ENCODE measurements at regions not wholly inside any gene's neighbourhood (a gene's known extent, or its start where the extent isn't known, plus 50 kb on each side); places are given as distances from the start of the nearest gene placed in this dataset.

- H3K27ac ChIP-seq (ENCODE audit: control insufficient read depth, insufficient read depth) = no peak overlapping the region
- no peaks in the 10 kb centered on the region for H3K36me3 ChIP-seq (ENCODE audit: control insufficient read depth in 2 of 2, insufficient read depth in 2 of 2, low read length in 1 of 2)
- no peaks in the 10 kb centered on the region for H4K20me1 ChIP-seq (ENCODE audit: control insufficient read depth, insufficient read depth)
- no peak for TF ChIP-seq RBBP5 (conservative IDR thresholded peaks at IDR 0.05)
- TF ChIP-seq SIX5 (IDR thresholded peaks at IDR 0.05; ENCODE audit: low read depth, low read length, severe bottlenecking) = no peak
- no peak for TF ChIP-seq KLF5 (IDR thresholded peaks at IDR 0.05; ENCODE audit: partially characterized antibody)
- in situ Hi-C loops (cut with MboI) = no loop called here
- 25% methylated on average over 4 of the region's 4 CpGs for WGBS (ENCODE audit: insufficient coverage, insufficient replicate concordance, low lambda C conversion rate, missing lambda C conversion rate)
- no peak for DNase-seq (ENCODE audit: low read depth, low spot score)
- no peaks in the 10 kb centered on the region for H3K79me2 ChIP-seq (ENCODE audit: control insufficient read depth, insufficient read depth, low read length)
- H3K4me3 ChIP-seq = no peak overlapping the region
- CTCF ChIA-PET = no interaction called here
- H3K4me1 ChIP-seq (ENCODE audit: control insufficient read depth, insufficient read depth, low read length) = no peaks in the 10 kb centered on the region
- POLR2A ChIA-PET = no interaction called here
- no peak for ATAC-seq
- no peak overlapping the region for H2AFZ ChIP-seq (ENCODE audit: control insufficient read depth, low read depth, low read length)
- FAIRE-seq = no peak
- RAD21 ChIA-PET (ENCODE audit: unreplicated experiment) = no interaction called here
- no peaks in the 10 kb centered on the region for H3K9me3 ChIP-seq (replicated peaks; ENCODE audit: control insufficient read depth, insufficient read depth, low read length)
- BruUV-seq (replicated peaks) = no TSS peak
- SMC1A ChIA-PET (ENCODE audit: uncharacterized antibody, unreplicated experiment) = interaction anchor here (1.6 to 2.2 kb wide), 2 partner anchors 14 to 36 kb away, joined by 5 read pairs; no protein-coding TSS in a partner anchor
- intact Hi-C loops (cut with micrococcal nuclease; ENCODE audit: unreplicated experiment) = no loop called here
- H3K4me2 ChIP-seq (ENCODE audit: control insufficient read depth, insufficient read depth) = no peak overlapping the region
- H3K9ac ChIP-seq (ENCODE audit: control insufficient read depth, insufficient read depth, low read length) = no peak overlapping the region
- H3K27me3 ChIP-seq (replicated peaks in 1 of 2; ENCODE audit: control insufficient read depth in 2 of 2, insufficient read depth in 2 of 2, low read length in 1 of 2) = no peaks in the 10 kb centered on the region
These were observed 208.4 kb upstream of the MEX3C start for GRCh38 chr18:51405683-51406477.

GRCh38 chr18:51417643-51418483 lies 220.4 kb upstream of the MEX3C start:
- Histone ChIP-seq H2AFZ (ENCODE audit: control insufficient read depth, low read depth, low read length) (no peak overlapping the region), H3K27me3 (replicated peaks in 1 of 2; ENCODE audit: control insufficient read depth in 2 of 2, insufficient read depth in 2 of 2, low read length in 1 of 2) (no peaks in the 10 kb centered on the region), H3K4me2 (ENCODE audit: control insufficient read depth, insufficient read depth) (no peak overlapping the region), H3K79me2 (ENCODE audit: control insufficient read depth, insufficient read depth, low read length) (no peaks in the 10 kb centered on the region), H3K9ac (ENCODE audit: control insufficient read depth, insufficient read depth, low read length) (no peak overlapping the region), H3K4me3 (no peak overlapping the region), H4K20me1 (ENCODE audit: control insufficient read depth, insufficient read depth) (no peaks in the 10 kb centered on the region), H3K9me3 (replicated peaks; ENCODE audit: control insufficient read depth, insufficient read depth, low read length) (no peaks in the 10 kb centered on the region), H3K27ac (ENCODE audit: control insufficient read depth, insufficient read depth) (no peak overlapping the region), H3K4me1 (ENCODE audit: control insufficient read depth, insufficient read depth, low read length) (no peaks in the 10 kb centered on the region), H3K36me3 (ENCODE audit: control insufficient read depth in 2 of 2, insufficient read depth in 2 of 2, low read length in 1 of 2) (no peaks in the 10 kb centered on the region)
- BruUV-seq (replicated peaks) = no TSS peak
- ChIA-PET POLR2A (no interaction called here), CTCF (no interaction called here), SMC1A (ENCODE audit: uncharacterized antibody, unreplicated experiment) (interaction anchor here (1.7 kb wide), 1 partner anchor 8 kb away, joined by 3 read pairs; no protein-coding TSS in a partner anchor), RAD21 (ENCODE audit: unreplicated experiment) (interaction anchor here (1.2 kb wide), 1 partner anchor 33 kb away, joined by 4 read pairs; no protein-coding TSS in a partner anchor)
- FAIRE-seq (no peak), DNase-seq (ENCODE audit: low read depth, low spot score) (no peak), ATAC-seq (no peak)
- no peak for TF ChIP-seq SUPT20H (IDR thresholded peaks at IDR 0.05; ENCODE audit: borderline replicate concordance, control insufficient read depth, low read depth, low read length)
- in situ Hi-C loops (cut with MboI) (no loop called here), intact Hi-C loops (cut with micrococcal nuclease; ENCODE audit: unreplicated experiment) (no loop called here)
- WGBS (ENCODE audit: insufficient coverage, insufficient replicate concordance, low lambda C conversion rate, missing lambda C conversion rate) = 37% methylated on average over 8 of the region's 8 CpGs

Measured in GM12878 (cell line).